ENCODE measurements at regions not wholly inside any gene's neighbourhood (a gene's known extent, or its start where the extent isn't known, plus 50 kb on each side); places are given as distances from the start of the nearest gene placed in this dataset.
"Not testable (repeated sequence)": the region's sequence is repeated elsewhere in the genome, so short reads cannot be mapped to it uniquely, and the experiment has no call there.

- no peaks in the 10 kb centered on the region for H3K4me1 ChIP-seq (ENCODE audit: insufficient read depth, low read length)
- Mint-ChIP-seq H3K4me1 (ENCODE audit: low read depth) (no peaks in the 10 kb centered on the region), H3K4me3 (no peak overlapping the region), H3K9me3 (no peaks in the 10 kb centered on the region), H3K36me3 (ENCODE audit: low read depth) (no peaks in the 10 kb centered on the region), H3K27me3 (no peaks in the 10 kb centered on the region), H3K27ac (no peak overlapping the region)
- H3K27me3 ChIP-seq (ENCODE audit: control insufficient read depth in 1 of 2, insufficient read depth in 2 of 2, low read length in 2 of 2) = no peaks in the 10 kb centered on the region
- ChIA-PET CTCF (no interaction called here), POLR2A (no interaction called here)
- intact Hi-C loops (cut with DNase I, micrococcal nuclease) = no loop called here
- H3K9me3 ChIP-seq (ENCODE audit: control insufficient read depth in 1 of 2, insufficient read depth in 1 of 2, low read length in 2 of 2) = peaks cover 0 to 3% of the 10 kb centered on the region in 2 experiments
- no peak for DNase-seq
- H3K4me3 ChIP-seq (ENCODE audit: low read length) = no peak overlapping the region
- H3K36me3 ChIP-seq (ENCODE audit: insufficient read depth, low read length) = no peaks in the 10 kb centered on the region
- ATAC-seq (ENCODE audit: poor library complexity) = no peak
- TF ChIP-seq CTCF (IDR thresholded peaks at IDR 0.05) = no peak
- H3K27ac ChIP-seq (ENCODE audit: low read depth in 1 of 2, low read length in 2 of 2) = no peak overlapping the region
These were observed 451.3 kb upstream of the LMCD1 start for GRCh38 chr3:8050283-8050682.

- intact Hi-C loops (cut with DNase I, micrococcal nuclease) = no loop called here
- Mint-ChIP-seq H3K36me3 (ENCODE audit: low read depth) (no peaks in the 10 kb centered on the region), H3K9me3 (no peaks in the 10 kb centered on the region), H3K4me1 (ENCODE audit: low read depth) (no peaks in the 10 kb centered on the region), H3K27ac (no peak overlapping the region), H3K27me3 (no peaks in the 10 kb centered on the region), H3K4me3 (no peak overlapping the region)
- Histone ChIP-seq H3K9me3 (ENCODE audit: control insufficient read depth in 1 of 2, insufficient read depth in 1 of 2, low read length in 2 of 2) (peaks cover 0 to 3% of the 10 kb centered on the region in 2 experiments), H3K36me3 (ENCODE audit: insufficient read depth, low read length) (no peaks in the 10 kb centered on the region), H3K27me3 (ENCODE audit: control insufficient read depth in 1 of 2, insufficient read depth in 2 of 2, low read length in 2 of 2) (no peaks in the 10 kb centered on the region), H3K27ac (ENCODE audit: low read depth in 1 of 2, low read length in 2 of 2) (no peak overlapping the region), H3K4me3 (ENCODE audit: low read length) (no peak overlapping the region), H3K4me1 (ENCODE audit: insufficient read depth, low read length) (no peaks in the 10 kb centered on the region)
- no peak for DNase-seq
- no peak for TF ChIP-seq CTCF (IDR thresholded peaks at IDR 0.05)
- ATAC-seq (ENCODE audit: poor library complexity) = no peak
- CTCF ChIA-PET = interaction anchor here (1.8 kb wide), 1 partner anchor 10 kb away, joined by 5 read pairs; no protein-coding TSS in a partner anchor
- POLR2A ChIA-PET = no interaction called here
These were observed 449.0 kb upstream of the LMCD1 start for GRCh38 chr3:8052659-8053058.

- H3K27me3 Mint-ChIP-seq; POLR2A ChIA-PET; H3K27ac ChIP-seq (ENCODE audit: low read depth in 1 of 2, low read length in 2 of 2); ATAC-seq (ENCODE audit: poor library complexity); DNase-seq; H3K4me1 ChIP-seq (ENCODE audit: insufficient read depth, low read length); H3K9me3 Mint-ChIP-seq; H3K4me3 ChIP-seq (ENCODE audit: low read length); CTCF ChIA-PET; H3K27me3 ChIP-seq (ENCODE audit: control insufficient read depth in 1 of 2, insufficient read depth in 2 of 2, low read length in 2 of 2); intact Hi-C loops (cut with DNase I, micrococcal nuclease); H3K27ac Mint-ChIP-seq; H3K4me1 Mint-ChIP-seq (ENCODE audit: low read depth); H3K4me3 Mint-ChIP-seq; H3K9me3 ChIP-seq (ENCODE audit: control insufficient read depth in 1 of 2, insufficient read depth in 1 of 2, low read length in 2 of 2); H3K36me3 ChIP-seq (ENCODE audit: insufficient read depth, low read length); H3K36me3 Mint-ChIP-seq (ENCODE audit: low read depth): not testable (repeated sequence)
These were observed 433.5 kb upstream of the LMCD1 start for GRCh38 chr3:8068135-8068534.

- POLR2A ChIA-PET = no interaction called here
- CTCF ChIA-PET = no interaction called here
- Histone ChIP-seq H3K4me3 (ENCODE audit: low read length) (no peak overlapping the region), H3K27me3 (ENCODE audit: control insufficient read depth in 1 of 2, insufficient read depth in 2 of 2, low read length in 2 of 2) (no peaks in the 10 kb centered on the region), H3K36me3 (ENCODE audit: insufficient read depth, low read length) (no peaks in the 10 kb centered on the region), H3K27ac (ENCODE audit: low read depth in 1 of 2, low read length in 2 of 2) (no peak overlapping the region), H3K9me3 (ENCODE audit: control insufficient read depth in 1 of 2, insufficient read depth in 1 of 2, low read length in 2 of 2) (peaks cover 0 to 7% of the 10 kb centered on the region in 2 experiments), H3K4me1 (ENCODE audit: insufficient read depth, low read length) (no peaks in the 10 kb centered on the region)
- Mint-ChIP-seq H3K9me3 (no peaks in the 10 kb centered on the region), H3K36me3 (ENCODE audit: low read depth) (no peaks in the 10 kb centered on the region), H3K4me3 (no peak overlapping the region), H3K27ac (no peak overlapping the region), H3K4me1 (ENCODE audit: low read depth) (no peaks in the 10 kb centered on the region), H3K27me3 (no peaks in the 10 kb centered on the region)
- no peak for TF ChIP-seq CTCF (IDR thresholded peaks at IDR 0.05)
- DNase-seq = no peak
- ATAC-seq (ENCODE audit: poor library complexity) = no peak
- intact Hi-C loops (cut with DNase I, micrococcal nuclease) = no loop called here
These were observed 432.2 kb upstream of the LMCD1 start for GRCh38 chr3:8069471-8069870.

Measured in CD4-positive, alpha-beta T cell (primary cell).